K562 (cell line): ENCODE measurements at regions not wholly inside any gene's neighbourhood (a gene's known extent, or its start where the extent isn't known, plus 50 kb on each side); places are given as distances from the start of the nearest gene placed in this dataset.

ENCODE experiments used
- ATAC-seq: fragments of 200-7000 bp; cut with Tn5 transposase; 3 replicates; pipeline ENCODE4 v1.9.1; 2020; ENCODE audit warnings: moderate library complexity
- BruUV-seq: library from RNA; stranded (reverse); fragments of 400-500 nt; replicated peaks from 2 replicates; lab custom pipeline; 2021; lab: Mats Ljungman, UMichigan
- CTCF ChIA-PET: fragments of 300-600 bp; formaldehyde crosslinking; extraction: SDS; loops from one replicate; lab custom pipeline; 2021; ENCODE audit warnings: low intra/inter-chr PET ratio; lab: Yijun Ruan, JAX
- POLR2A ChIA-PET: fragments of 300-600, 350-650 bp; sonication (Branson Sonifier 250); formaldehyde crosslinking; extraction: SDS; loops from one replicate; lab custom pipeline; 2021; ENCODE audit warnings: antibody characterized with exemption, inconsistent platforms; lab: Yijun Ruan, JAX
- DNase-seq, 4 experiments: peaks; one replicate each; pipeline versions ENCODE4 v3.0.0 to v3.0.0-alpha.2; 2011 to 2018; ENCODE audit warnings: low spot score in 3 of 4, mixed read lengths in 3 of 4; ENCODE audit errors: extremely low read depth in 1 of 4
- FAIRE-seq: peaks from 2 replicates; lab custom pipeline; 2011; peaks lifted over from hg19 to GRCh38; lab: Jason Lieb, UNC
- H2AFZ ChIP-seq: 2 replicates; pipeline ENCODE4 v1.6.0; 2011; ENCODE audit warnings: low read depth, low read length, control low read depth, inconsistent platforms
- H3K27ac ChIP-seq: fragments of 200-600 bp; 3 replicates; pipeline ENCODE4 v1.8.0; 2011; ENCODE audit warnings: low read depth, mild to moderate bottlenecking, control low read depth, inconsistent platforms, low read length, moderate library complexity, mixed read lengths; ENCODE audit errors: extremely low read depth
- H3K27me3 ChIP-seq, 2 experiments: fragments of 300-600 bp in 1 of 2; 2 replicates in 1 of 2; 3 replicates in 1 of 2; pipeline versions ENCODE4 v1.6.0 to v1.8.0; 2011; ENCODE audit warnings: inconsistent platforms in 2 of 2, low read length in 2 of 2, mild to moderate bottlenecking in 1 of 2, mixed read lengths in 1 of 2, moderate library complexity in 1 of 2; ENCODE audit not compliant: control insufficient read depth in 2 of 2, insufficient read depth in 2 of 2
- H3K36me3 ChIP-seq: fragments of 300-600 bp; 3 replicates; pipeline ENCODE4 v1.8.0; 2011; ENCODE audit warnings: mild to moderate bottlenecking, low read length, inconsistent platforms; ENCODE audit not compliant: control insufficient read depth, insufficient read depth
- H3K4me1 ChIP-seq, 2 experiments: fragments of 200-600 bp in 1 of 2; replicated peaks in 1 of 2; 2 replicates in 1 of 2; 3 replicates in 1 of 2; pipeline versions ENCODE4 v1.5.1 to v1.8.0; 2011; ENCODE audit warnings: inconsistent platforms in 2 of 2, low read length in 2 of 2, mild to moderate bottlenecking in 1 of 2, mixed read lengths in 1 of 2, moderate library complexity in 1 of 2; ENCODE audit not compliant: control insufficient read depth in 2 of 2, insufficient read depth in 2 of 2
- H3K4me2 ChIP-seq: 2 replicates; pipeline ENCODE4 v1.6.1; 2011; ENCODE audit warnings: low read length, control low read depth, inconsistent platforms, mixed read lengths; ENCODE audit not compliant: insufficient read depth
- H3K4me3 ChIP-seq: fragments of 200-600 bp; sonication (generic), shearing (Covaris generic); 2 replicates; pipeline ENCODE4 v1.5.1; 2016; ENCODE audit warnings: control low read depth, inconsistent platforms
- H3K79me2 ChIP-seq: fragments of 200-600 bp; 3 replicates; pipeline ENCODE4 v1.8.0; 2011; ENCODE audit warnings: low read length, inconsistent platforms; ENCODE audit not compliant: control insufficient read depth, insufficient read depth
- H3K9ac ChIP-seq, 2 experiments: 2 replicates each; pipeline versions ENCODE4 v1.6.0 to v1.6.1; 2011; ENCODE audit warnings: low read depth in 2 of 2, low read length in 2 of 2, control low read depth in 1 of 2, inconsistent platforms in 1 of 2, mild to moderate bottlenecking in 1 of 2, mixed read lengths in 1 of 2; ENCODE audit not compliant: insufficient read depth in 1 of 2
- H3K9me1 ChIP-seq: one replicate; pipeline ENCODE4 v1.6.0; 2011; ENCODE audit warnings: inconsistent platforms, mild to moderate bottlenecking, low read length, moderate library complexity; ENCODE audit not compliant: control insufficient read depth, insufficient read depth
- H3K9me3 ChIP-seq: replicated peaks from 2 replicates; pipeline ENCODE4 v1.5.1; 2011; ENCODE audit warnings: low read depth, low read length, inconsistent platforms; ENCODE audit not compliant: control insufficient read depth, insufficient read depth
- H4K20me1 ChIP-seq: replicated peaks from 2 replicates; pipeline ENCODE4 v1.6.1; 2011; ENCODE audit warnings: low read length, inconsistent platforms, mixed read lengths; ENCODE audit not compliant: control insufficient read depth, insufficient read depth
- DNMT1 ChIP-seq: fragments of 450-650 bp; IDR thresholded peaks from 2 replicates; pipeline ENCODE4 v1.6.1; 2016; ENCODE audit warnings: antibody characterized with exemption, mild to moderate bottlenecking
- E2F5 ChIP-seq: sonication (generic); formaldehyde crosslinking; IDR thresholded peaks from 2 replicates; pipeline ENCODE4 v1.8.0; 2022; ENCODE audit warnings: mild to moderate bottlenecking, missing genetic modification reagents
- IRF2 ChIP-seq: sonication (generic); formaldehyde crosslinking; IDR thresholded peaks from 2 replicates; pipeline ENCODE4 v1.8.1; 2022; ENCODE audit warnings: mild to moderate bottlenecking, missing genetic modification reagents
- KLF6 ChIP-seq: fragments of 250-450 bp; sonication (Bioruptor Pico); IDR thresholded peaks from 2 replicates; pipeline ENCODE4 v1.4.0; 2020; ENCODE audit warnings: mild to moderate bottlenecking, moderate library complexity, borderline replicate concordance
- PHF21A ChIP-seq: fragments of 450-650 bp; IDR thresholded peaks from 2 replicates; pipeline ENCODE4 v1.6.1; 2017; ENCODE audit warnings: low read depth, borderline replicate concordance
- SMC3 ChIP-seq: conservative IDR thresholded peaks from 2 replicates; pipeline ENCODE4 v1.6.1; 2011; ENCODE audit warnings: low read depth, low read length, improper control_type of control experiment; ENCODE audit not compliant: insufficient read depth
- ZNF384 ChIP-seq: IDR thresholded peaks from 2 replicates; pipeline ENCODE4 v1.6.1; 2012; ENCODE audit warnings: low read depth, low read length, improper control_type of control experiment
- ZNF551 ChIP-seq: fragments of 250-450 bp; sonication (Bioruptor Pico); IDR thresholded peaks from 2 replicates; pipeline ENCODE4 v1.5.0; 2021; ENCODE audit warnings: mild to moderate bottlenecking, moderate library complexity
- WGBS: fragments of 100-300 bp; shearing (Covaris generic); methylation state at CpG from one replicate; pipeline ENCODE4 v1.1.6; 2016; ENCODE audit warnings: low coverage, mixed read lengths; ENCODE audit not compliant: insufficient coverage; ENCODE audit errors: missing lambda C conversion rate; 5-methylcytosine and 5-hydroxymethylcytosine counted together
- in situ Hi-C: fragments of 300-500 bp; cut with MboI; formaldehyde crosslinking; loops from 4 replicates; pipeline ENCODE4 v1.15.0; 2018; ENCODE audit warnings: inconsistent platforms, mixed read lengths
- intact Hi-C: fragments of 100-400 bp; cut with micrococcal nuclease; formaldehyde crosslinking; loops from 2 replicates; pipeline ENCODE4 v1.14.2; 2022
- TF ChIP-seq, protein P1 (sequence below): sonication (generic); formaldehyde crosslinking; IDR thresholded peaks from 2 replicates; pipeline ENCODE4 v1.8.1; 2023; ENCODE audit warnings: mild to moderate bottlenecking, missing genetic modification reagents, moderate library complexity

DNA sequence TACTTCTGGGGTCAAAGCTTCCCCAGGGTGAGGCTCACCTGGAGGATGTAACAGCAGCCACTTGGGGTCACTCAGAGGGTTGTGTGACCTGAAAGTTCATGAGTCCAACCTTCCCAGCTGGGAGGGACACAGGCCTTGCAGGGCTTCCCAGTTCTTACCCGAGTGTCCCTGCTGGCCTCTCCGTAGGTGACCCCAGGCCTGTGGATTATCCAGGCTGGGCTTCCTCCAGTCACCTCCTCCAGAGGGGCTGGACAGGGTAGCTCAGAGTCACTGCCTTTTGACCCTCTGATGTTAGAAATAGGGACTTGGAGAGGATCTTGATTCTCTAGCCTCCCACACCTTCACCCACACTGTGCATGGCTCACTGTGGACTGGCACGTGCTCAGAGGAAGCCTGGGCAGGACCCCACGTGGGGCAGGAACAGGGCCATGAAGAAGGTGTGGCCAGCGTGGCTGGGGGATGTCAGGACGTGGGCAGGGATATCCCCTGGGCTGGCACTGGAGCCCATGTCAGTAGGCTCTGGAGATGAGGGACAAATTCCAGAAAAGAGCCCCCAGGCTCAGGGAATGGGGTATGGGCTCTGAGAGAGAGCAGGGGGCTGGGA lies 131.8 kb downstream of the ACTL8 start:
- CTCF ChIA-PET = no interaction called here
- H3K4me2 ChIP-seq = no peak overlapping the region
- H3K9me3 ChIP-seq = no peaks in the 10 kb centered on the region
- WGBS = 1% methylated on average over 6 of the region's 6 CpGs
- in situ Hi-C loops = no loop called here
- no peaks in the 10 kb centered on the region for H3K9me1 ChIP-seq
- intact Hi-C loops = no loop called here
- POLR2A ChIA-PET = interaction anchor here (0.6 to 1.0 kb wide), 3 partner anchors 12 to 435 kb away, joined by 3 to 5 read pairs (median 3); no protein-coding TSS in a partner anchor
- TF ChIP-seq ZNF384 (no peak), DNMT1 (no peak), IRF2 (CRISPR knock-in tag) (no peak), KLF6 (CRISPR knock-in tag) (no peak), ZNF551 (no peak), E2F5 (CRISPR knock-in tag) (no peak), SMC3 (no peak), PHF21A (no peak)
- TF ChIP-seq, protein P1, sequence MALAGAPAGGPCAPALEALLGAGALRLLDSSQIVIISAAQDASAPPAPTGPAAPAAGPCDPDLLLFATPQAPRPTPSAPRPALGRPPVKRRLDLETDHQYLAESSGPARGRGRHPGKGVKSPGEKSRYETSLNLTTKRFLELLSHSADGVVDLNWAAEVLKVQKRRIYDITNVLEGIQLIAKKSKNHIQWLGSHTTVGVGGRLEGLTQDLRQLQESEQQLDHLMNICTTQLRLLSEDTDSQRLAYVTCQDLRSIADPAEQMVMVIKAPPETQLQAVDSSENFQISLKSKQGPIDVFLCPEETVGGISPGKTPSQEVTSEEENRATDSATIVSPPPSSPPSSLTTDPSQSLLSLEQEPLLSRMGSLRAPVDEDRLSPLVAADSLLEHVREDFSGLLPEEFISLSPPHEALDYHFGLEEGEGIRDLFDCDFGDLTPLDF = no peak
- H3K27ac ChIP-seq = no peak overlapping the region
- FAIRE-seq (no peak), DNase-seq (no peak), ATAC-seq (no peak)
- H3K27me3 ChIP-seq = peaks cover 2 to 14% of the 10 kb centered on the region in 2 experiments; a peak in 3 of 5 replicates
- no TSS peak for BruUV-seq
- H4K20me1 ChIP-seq = peaks cover 5% of the 10 kb centered on the region
- H3K4me3 ChIP-seq = no peak overlapping the region
- no peak overlapping the region for H2AFZ ChIP-seq
- no peak overlapping the region for H3K9ac ChIP-seq
- no peaks in the 10 kb centered on the region for H3K36me3 ChIP-seq
- no peaks in the 10 kb centered on the region for H3K79me2 ChIP-seq
- H3K4me1 ChIP-seq = no peaks in the 10 kb centered on the region
